Hippocampal formation (tissue), 2 donors: ENCODE measurements at regions not wholly inside any gene's neighbourhood (a gene's known extent, or its start where the extent isn't known, plus 50 kb on each side); places are given as distances from the start of the nearest gene placed in this dataset.
A peak's percentile ranks its signal among the peaks of the same experiment; 100 is the strongest.

Source experiments
- DNase-seq, 2 donors: peaks; one replicate each; lab custom pipeline; 2025; lab: John Stamatoyannopoulos, UW

DNA sequence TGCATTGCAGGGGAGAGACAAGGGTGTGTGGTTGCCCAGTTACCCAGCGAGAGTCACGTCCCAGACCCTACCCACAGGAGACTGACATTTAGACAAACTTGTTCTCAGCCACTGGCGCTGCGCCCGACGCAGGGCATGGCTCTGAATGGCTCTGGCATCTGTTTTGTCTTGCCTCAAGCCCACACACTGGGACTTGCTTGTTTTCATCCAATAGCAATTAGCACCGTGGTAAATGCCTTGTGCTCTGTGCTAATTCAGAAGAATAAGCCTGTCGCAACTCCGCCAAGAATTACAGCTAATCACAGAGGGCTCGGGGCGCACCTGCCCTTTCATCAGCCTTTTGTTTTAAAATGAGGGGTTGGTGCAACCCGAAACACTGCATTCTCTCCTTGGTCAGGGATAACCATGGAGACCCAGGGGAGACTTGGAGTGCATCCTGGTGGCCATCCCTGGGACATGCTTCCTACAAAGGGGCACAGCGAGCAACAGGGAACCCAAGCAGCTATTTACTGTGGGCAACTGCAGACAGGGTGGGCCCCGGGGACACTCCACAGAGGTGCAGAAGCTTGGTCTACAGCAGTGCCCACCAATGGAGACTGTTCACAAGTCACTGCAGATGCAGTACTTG is 220.6 kb upstream of the ZFHX3 start:
- peak in 1 of 2 donors; percentile 23 for DNase-seq

DNA sequence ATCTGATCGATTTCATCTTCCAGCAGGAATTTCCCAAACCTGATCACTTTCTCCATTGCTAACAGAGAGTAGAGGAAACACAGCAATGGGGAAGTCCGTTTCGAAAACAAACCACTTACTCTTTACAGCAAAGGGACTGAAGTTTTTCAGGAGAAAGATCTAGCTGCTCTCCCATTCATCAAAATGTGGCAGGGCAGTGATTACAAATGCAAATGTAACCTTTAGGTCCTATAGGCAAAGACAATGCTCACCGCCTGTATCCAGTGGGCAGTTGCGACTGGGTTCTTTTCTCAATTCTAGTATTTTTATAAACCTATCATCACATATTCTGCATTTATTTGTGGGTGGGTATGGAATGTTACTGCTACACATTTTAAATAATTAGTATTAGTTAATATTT is 218.0 kb upstream of the ZFHX3 start:
- DNase-seq: no peak

DNA sequence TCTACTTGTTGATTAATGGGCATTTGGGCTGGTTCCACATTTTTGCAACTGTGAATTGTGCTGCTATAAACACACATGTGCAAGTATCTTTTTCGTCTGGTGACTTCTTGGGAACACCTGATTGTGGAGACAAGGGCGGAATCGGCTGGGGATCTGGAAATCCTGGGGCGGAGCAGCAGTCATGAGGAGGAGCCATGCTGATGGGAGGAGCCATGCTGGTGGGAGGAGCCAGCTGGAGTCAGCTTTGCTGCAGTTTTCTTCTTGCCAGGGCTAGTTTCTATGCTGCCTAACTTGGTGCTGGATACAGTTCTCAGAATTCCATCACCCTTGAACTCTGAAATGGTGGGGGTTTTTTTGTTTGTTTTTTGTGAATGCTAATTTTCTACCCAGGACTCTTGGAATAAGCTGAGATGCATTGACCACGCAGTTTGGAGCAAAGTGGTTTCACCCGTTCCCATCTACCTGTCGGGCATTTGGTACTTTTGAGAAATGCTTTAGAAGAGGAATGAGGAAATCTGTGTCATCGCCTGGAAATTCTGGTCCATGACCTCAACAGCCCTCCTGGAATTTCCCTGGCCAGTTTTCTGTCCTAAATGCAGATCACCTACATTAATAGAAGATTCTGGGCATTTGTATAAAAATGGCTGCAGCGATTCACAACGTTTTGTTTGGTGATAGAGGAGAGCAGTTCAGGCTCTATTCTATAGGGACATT is 217.4 kb upstream of the ZFHX3 start:
- DNase-seq: no peak

GRCh38 chr16:73262931-73263330 is 215.0 kb upstream of the ZFHX3 start:
- no peak for DNase-seq

GRCh38 chr16:73255031-73255430 is 207.1 kb upstream of the ZFHX3 start:
- no peak for DNase-seq

- DNase-seq: no peak
Measured at GRCh38 chr16:73253922-73254480, 206.1 kb upstream of the ZFHX3 start.

- no peak for DNase-seq
Measured at GRCh38 chr16:73252446-73252845, 204.5 kb upstream of the ZFHX3 start.

DNA sequence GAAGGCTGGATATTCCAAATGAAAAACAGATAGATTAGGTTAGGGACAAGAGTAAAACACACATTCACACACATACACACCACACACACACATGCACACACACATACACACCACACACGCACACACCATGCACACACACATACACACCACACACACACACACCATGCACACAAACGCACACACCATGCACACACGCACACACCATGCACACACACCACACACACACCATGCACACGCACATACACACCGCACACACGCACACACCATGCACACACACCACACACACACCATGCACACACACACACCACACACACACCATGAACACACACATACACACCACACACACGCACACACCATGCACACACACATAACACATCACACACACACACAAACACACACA is 203.7 kb upstream of the ZFHX3 start:
- no peak for DNase-seq

DNA sequence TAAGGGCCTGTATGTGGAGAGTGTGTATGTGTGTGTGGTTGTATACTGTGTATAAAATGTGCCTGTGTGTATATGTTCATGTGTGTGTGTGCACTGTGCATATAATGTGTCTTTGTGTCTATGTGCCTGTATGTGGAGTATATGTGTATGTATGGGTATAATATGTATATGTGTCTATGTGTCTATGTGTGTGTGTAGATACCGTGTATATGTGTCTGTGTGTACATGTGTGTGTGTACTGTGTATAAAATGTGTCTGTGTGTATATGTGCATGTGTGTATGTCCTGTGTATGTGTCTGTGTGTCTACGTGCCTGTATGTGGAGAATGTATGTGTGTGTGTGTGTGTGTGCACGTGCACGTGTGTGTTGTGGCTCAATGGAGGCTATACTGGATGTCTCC is 200.4 kb upstream of the ZFHX3 start:
- no peak for DNase-seq

- no peak for DNase-seq
Measured at GRCh38 chr16:73240920-73241319, 193.0 kb upstream of the ZFHX3 start.

- DNase-seq: no peak
Measured at GRCh38 chr16:73237601-73238000, 189.7 kb upstream of the ZFHX3 start.

DNA sequence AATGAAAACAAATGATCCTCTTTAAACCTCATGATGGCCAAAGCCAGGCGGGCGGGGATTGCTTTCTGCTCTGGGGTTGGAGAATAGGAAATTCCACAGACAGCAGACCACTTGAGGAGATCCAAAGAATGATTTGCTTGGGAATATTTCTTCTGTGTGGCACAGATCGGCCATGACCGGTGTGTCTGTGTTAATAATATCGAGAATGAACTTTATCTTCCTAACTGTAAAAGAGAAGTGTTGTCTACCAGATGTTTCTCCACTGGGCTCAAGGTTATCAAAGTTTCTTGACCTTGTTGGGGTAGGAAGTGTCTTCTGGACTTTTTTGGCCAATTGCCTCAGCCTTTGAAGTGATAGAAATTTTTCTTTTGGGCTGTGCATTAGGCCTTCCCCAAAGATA is 186.6 kb upstream of the ZFHX3 start:
- DNase-seq: no peak

- DNase-seq: no peak
Measured at GRCh38 chr16:73233846-73234424, 186.0 kb upstream of the ZFHX3 start.

DNA sequence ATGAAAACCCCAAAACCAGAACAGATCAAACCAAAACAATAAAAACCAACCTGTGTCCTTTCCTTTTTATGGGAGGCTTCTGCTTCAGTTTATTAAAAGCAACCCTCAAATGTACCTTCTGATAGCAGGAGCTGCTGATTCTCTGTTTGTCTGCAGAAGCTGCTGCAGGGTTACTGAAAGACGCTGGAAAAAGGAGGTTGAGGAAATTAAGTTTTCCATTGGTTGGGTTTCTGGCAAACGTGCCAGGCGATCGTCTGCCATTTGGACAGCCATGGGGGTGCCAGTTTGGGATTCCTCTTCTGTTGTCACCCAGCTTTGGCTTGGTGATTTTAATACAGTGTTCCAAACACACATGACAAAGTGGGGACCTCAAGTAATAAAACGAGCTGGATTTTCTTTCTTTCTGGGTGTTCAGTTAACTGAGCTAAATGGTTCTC is 185.4 kb upstream of the ZFHX3 start:
- DNase-seq: no peak

DNA sequence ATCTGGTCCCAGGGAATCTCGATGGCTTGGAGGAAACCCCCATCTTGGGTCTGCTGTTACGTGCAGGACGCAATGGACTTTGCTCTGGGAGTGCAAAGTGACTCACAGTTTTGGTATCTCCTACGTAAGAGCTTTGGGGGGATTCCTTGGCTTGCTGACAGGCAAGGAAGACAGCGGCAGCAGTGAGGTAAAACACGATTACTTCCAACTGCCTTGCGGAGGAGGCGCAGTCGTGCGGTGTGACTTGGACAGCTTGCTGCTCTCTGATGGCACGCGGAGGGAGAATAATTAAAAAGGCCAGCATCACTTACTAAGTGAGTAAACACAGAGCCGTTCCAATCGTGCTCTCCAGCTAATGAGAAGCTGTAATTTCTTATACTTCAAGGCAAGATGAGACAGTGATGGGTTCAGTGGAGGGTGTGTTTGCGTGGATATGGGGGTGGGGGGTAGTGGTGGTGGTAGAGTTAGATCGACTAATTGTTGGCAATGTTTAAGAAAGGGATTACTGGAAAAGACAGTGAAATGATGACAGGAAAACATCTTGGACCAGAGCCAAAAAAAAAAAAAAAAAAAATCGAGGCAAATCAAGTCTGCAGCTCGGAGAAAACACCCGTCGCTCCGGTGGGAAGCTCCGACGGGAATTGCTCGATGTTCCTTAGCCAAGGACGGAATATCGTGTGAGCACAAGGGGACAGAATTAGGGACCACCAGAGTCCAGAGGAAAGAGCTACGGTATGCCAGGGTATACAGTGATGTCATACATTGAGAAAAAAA is 184.8 kb upstream of the ZFHX3 start:
- DNase-seq: no peak

GRCh38 chr16:73231944-73232554 is 184.1 kb upstream of the ZFHX3 start:
- no peak for DNase-seq

DNA sequence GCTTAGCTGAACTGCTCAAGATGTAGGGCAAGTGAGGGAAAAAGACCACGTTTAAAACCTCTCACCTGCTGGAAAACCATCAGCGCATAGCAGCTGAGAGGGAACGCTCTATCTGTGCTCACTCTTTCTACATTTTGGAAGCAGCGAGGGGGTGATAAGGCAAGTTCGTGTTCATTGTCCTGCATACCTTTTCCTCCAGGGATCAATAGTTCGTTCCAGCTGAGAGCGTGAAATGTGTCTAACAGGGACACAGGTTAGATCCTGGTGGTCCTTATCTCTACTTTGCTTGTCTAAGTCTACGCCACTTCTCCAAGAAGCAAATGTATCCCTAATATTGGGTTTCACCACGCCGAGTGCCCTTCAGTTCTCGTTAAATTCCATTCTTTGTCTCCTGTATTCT is 183.5 kb upstream of the ZFHX3 start:
- DNase-seq: no peak

GRCh38 chr16:73230651-73231050 is 182.7 kb upstream of the ZFHX3 start:
- no peak for DNase-seq

DNA sequence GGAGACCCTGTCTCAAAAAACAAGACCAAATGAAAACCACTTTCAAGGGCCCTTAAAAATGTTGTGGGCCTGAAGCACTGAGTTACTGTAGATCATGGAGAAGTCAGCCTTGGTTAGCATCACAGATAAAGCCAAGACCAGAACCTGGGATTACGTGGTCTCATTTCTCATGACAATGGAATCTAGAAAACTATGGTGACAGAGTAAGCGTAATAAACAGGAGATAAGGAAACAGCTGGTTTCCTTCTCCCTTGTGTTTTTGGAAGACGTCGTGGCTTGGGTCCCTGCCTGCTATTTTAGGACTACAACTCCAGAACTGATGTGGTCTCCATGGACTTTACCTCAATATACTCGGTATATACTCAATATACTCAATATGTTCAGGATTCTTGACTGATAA is 180.7 kb upstream of the ZFHX3 start:
- DNase-seq: no peak

- DNase-seq: no peak
Measured at GRCh38 chr16:73226675-73227074, 178.7 kb upstream of the ZFHX3 start.

- no peak for DNase-seq
Measured at GRCh38 chr16:73225983-73226382, 178.1 kb upstream of the ZFHX3 start.

DNA sequence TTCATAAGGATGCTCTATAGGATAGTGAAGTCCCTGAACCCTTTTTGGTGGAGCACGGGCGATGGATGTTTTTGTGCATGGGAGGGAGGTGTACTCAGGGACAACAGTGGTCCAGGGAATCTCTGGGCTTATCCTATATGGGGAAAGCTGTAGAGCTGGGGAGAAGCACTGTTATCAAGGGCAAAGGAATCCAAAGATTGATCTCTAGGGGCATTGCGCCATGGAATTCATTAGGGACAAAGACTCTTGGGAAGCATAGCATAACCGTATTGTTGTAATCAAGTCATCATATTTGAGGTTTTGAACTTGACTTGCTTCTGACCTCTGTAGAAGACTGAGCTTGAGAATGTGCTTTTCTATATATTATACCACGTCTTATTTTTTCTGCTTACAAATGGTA is 172.9 kb upstream of the ZFHX3 start:
- DNase-seq: no peak
